ENCODE measurements at regions not wholly inside any gene's neighbourhood (a gene's known extent, or its start where the extent isn't known, plus 50 kb on each side); places are given as distances from the start of the nearest gene placed in this dataset.
"Not testable (repeated sequence)": the region's sequence is repeated elsewhere in the genome, so short reads cannot be mapped to it uniquely, and the experiment has no call there.

GRCh38 chr1:121573881-121574504 lies 389.2 kb downstream of the SRGAP2C start:
- not testable (repeated sequence) for DNase-seq (ENCODE audit: low spot score)

DNA sequence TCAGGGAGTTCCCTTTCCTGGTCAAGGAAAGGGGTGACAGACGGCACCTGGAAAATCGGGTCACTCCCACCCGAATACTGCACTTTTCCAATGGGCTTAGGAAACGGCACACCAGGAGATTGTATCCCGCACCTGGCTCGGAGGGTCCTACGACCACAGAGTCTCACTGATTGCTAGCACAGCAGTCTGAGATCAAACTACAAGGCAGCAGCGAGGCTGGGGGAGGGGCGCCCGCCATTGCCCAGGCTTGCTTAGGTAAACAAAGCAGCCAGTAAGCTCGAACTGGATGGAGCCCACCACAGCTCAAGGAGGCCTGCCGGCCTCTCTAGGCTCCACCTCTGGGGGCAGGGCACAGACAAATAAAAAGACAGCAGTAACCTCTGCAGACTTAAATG lies 389.7 kb downstream of the SRGAP2C start:
- DNase-seq (ENCODE audit: low spot score), result not testable (repeated sequence)

DNA sequence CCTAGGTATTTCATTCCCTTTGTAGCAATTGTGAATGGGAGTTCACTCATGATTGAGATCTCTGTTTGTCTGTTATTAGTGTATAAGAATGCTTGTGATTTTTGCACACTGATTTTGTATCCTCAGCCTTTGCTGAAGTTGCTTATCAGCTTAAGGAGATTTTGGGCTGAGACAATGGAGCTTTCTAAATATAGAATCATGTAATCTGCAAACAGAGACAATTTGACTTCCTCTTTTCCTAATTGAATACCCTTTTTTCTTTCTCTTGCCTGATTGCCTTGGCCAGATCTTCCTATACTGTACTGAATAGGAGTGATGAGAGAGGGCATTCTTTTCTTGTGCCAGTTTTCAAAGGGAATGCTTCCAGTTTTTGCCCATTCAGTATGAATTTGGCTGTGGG lies 398.1 kb downstream of the SRGAP2C start:
- not testable (repeated sequence) for DNase-seq (ENCODE audit: low spot score)

DNA sequence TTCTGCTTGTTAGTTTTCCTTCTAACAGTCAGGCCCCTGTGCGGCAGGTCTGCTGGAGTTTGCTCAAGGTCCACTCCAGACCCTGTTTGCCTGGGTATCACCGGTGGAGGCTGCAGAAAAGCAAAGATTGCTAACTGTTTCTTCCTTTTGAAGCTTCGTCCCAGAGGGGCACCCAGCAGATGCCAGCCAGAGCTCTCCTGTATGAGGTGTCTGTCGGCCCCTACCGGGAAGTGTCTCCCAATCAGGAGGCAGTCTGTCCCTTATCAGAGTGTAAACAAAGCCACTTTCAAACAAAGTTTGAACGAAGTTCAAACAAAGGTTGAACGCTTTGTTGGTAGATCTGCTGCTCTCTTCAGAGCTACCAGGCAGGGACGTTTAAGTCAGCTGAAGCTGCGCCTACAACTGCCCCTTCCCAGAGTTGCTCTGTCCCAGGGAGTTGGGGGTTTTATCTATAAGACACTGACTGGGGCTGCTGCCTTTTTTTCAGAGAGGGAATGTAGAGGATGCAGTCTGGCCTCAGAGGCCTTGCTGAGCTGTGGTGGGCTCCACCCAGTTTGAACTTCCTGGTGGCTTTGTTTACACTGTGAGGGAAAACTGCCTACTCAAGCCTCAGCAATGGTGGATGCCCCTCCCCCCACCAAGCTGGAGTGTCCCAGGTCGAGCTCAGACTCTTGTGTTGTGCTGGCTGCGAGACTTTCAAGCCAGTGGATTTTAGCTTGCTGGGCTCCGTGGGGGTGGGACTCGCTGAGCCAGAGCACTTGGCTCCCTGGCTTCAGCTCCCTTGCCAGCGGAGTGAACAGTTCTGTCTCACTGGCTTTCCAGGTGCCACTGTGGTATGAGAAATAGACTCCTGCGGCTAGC lies 401.8 kb downstream of the SRGAP2C start:
- no peak for DNase-seq (ENCODE audit: low spot score)

DNA sequence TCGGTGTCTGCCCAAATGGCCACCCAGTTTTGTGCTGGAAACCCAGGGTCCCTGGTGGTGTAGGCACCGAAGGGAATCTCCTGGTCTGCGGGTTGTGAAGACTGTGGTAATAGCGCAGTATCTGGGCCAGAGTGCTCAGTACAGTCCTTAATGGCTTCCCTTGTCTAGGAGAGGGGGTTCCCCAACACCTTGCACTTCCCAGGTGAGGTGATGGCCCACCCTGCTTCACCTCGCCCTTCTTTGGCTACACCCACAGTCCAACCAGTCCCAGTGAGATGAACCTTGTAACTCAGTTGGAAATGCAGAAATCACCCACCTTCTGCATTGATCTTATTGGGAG lies 402.4 kb downstream of the SRGAP2C start:
- no peak for DNase-seq (ENCODE audit: low spot score)

- DNase-seq (ENCODE audit: low spot score), result no peak
These were observed 403.0 kb downstream of the SRGAP2C start for GRCh38 chr1:121587777-121588176.

DNA sequence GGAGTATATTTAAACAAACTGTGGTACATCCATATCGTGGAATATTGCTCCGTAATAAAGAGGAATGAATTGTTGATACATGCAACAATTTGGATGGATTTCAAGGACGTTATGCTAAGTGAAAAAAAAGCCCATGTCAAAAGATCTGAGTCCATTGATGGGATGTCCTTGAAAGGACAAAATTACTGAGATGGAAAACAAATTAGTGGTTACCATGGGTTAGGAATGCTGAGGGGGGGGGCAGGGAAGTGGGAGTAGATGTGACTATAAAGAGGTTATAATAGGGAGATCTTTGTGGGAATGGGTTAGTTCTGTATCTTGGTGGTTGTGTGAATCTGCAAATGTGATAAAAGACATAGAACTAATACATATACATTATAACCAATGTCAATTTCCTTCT lies 409.3 kb downstream of the SRGAP2C start:
- DNase-seq (ENCODE audit: low spot score), result no peak

GRCh38 chr1:121595089-121595488 lies 410.3 kb downstream of the SRGAP2C start:
- DNase-seq (ENCODE audit: low spot score), result no peak

DNA sequence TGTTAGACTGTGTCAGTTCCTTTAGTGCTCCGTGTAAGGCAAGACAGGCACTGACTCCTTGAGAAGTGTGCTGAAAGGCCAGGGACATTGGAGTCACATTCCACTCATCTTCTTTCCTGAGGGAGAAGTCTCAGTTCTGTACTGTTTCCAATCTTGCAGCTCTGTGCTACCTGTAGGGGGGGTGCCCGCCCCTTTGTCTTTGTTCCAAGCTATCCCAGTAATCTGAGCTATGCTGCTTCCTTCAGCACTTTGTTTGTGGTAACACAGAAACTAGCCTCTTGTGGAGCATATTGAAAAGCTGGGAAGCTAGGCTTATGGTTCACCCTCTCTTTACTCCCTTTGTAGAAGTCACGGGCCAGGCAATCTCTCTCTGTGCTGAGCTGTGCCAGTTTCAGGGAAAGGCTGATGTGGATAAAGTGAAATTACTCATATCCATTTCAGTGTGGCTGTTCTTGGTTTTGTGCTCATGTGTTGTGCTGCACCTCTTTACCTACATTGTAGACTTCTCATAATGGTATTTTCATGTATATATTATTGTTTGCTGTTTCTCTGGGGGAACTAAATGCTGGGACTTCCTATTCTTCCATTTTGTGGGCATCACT lies 420.2 kb downstream of the SRGAP2C start:
- not testable (repeated sequence) for DNase-seq (ENCODE audit: low spot score)

DNA sequence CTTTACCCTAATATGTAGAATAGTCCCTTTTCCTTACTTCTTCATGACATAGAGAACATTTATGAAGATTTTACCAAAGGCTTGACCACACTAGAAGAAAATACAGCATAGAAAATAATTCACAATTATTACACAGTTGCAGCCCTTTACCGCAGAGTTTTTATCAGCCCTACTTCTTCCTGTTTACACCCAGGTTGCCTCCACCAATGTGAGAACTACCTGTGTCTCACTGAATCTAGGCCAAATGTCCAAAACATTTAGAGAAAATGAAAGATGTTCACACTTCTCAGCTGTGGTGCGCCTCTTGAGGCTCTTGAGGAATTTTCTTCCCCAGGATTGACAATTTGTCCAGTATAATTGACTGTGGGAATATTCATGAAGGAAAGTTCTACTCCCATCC lies 422.7 kb downstream of the SRGAP2C start:
- not testable (repeated sequence) for DNase-seq (ENCODE audit: low spot score)
